ENCODE measurements at regions not wholly inside any gene's neighbourhood (a gene's known extent, or its start where the extent isn't known, plus 50 kb on each side); places are given as distances from the start of the nearest gene placed in this dataset.

- TF ChIP-seq, protein P1, sequence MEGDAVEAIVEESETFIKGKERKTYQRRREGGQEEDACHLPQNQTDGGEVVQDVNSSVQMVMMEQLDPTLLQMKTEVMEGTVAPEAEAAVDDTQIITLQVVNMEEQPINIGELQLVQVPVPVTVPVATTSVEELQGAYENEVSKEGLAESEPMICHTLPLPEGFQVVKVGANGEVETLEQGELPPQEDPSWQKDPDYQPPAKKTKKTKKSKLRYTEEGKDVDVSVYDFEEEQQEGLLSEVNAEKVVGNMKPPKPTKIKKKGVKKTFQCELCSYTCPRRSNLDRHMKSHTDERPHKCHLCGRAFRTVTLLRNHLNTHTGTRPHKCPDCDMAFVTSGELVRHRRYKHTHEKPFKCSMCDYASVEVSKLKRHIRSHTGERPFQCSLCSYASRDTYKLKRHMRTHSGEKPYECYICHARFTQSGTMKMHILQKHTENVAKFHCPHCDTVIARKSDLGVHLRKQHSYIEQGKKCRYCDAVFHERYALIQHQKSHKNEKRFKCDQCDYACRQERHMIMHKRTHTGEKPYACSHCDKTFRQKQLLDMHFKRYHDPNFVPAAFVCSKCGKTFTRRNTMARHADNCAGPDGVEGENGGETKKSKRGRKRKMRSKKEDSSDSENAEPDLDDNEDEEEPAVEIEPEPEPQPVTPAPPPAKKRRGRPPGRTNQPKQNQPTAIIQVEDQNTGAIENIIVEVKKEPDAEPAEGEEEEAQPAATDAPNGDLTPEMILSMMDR (IDR thresholded peaks at IDR 0.05; ENCODE audit: insufficient read depth, missing control alignments) = no peak
- no peak for FAIRE-seq
- DNase-seq (ENCODE audit: insufficient read length, low spot score) = no peak
Measured at GRCh38 chr3:157573281-157573680, 70.1 kb upstream of the VEPH1 start.

DNA sequence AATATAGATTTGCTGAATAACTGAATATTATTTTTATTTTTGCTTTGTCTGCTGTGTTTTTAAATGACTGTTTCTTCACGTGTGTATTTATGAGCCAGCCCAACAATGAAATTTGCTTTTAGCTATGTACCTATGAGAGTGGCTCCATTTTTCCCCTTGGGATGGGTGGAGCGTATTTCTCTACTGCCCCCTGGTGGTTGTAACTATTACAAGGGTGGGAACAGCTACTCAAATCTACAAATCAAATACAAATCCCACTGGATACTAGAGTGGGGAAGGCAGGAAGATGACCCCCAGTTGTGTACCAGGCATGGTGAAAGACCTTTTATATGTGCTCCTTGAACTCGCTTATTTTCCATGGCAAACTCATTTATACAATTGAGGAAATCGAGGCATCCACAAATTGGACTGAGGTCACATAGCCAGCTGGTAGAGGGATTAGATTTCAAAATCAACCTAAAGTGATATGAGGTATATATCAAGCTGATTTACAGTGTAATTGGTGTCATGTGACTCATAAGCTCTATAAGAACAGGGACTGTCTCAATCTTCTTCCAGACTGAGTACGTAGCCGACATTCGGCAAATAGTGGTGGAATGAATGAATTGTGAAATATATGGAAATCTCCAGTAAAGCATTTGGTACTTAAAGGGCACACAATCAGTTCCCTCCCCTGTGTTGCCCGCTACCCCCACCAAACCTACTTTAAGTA is 69.5 kb upstream of the VEPH1 start:
- TF ChIP-seq, protein P1 (IDR thresholded peaks at IDR 0.05; ENCODE audit: insufficient read depth, missing control alignments) = peak; percentile 53
- no peak for FAIRE-seq
- no peak for DNase-seq (ENCODE audit: insufficient read length, low spot score)

DNA sequence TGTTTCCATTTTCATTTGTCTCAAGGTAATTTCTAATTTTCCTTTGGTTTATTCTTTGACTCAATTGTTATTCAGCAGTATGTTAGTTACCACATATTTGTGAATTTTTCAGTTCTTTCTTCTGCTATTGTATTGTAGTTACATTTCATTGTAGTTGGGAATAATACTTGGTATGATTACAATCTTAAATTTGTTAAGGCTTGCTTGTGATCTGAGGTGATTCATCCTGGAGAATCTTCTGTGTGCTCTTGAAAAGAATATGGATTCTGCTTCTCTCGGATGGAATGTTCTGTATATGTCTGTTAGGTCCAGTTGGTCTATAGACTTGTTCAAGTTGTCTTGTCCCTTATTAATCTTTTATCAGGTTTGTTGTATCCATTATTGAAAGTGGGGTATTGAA is 63.4 kb upstream of the VEPH1 start:
- TF ChIP-seq, protein P1 (IDR thresholded peaks at IDR 0.05; ENCODE audit: insufficient read depth, missing control alignments) = no peak
- DNase-seq (ENCODE audit: insufficient read length, low spot score) = no peak
- FAIRE-seq = no peak

DNA sequence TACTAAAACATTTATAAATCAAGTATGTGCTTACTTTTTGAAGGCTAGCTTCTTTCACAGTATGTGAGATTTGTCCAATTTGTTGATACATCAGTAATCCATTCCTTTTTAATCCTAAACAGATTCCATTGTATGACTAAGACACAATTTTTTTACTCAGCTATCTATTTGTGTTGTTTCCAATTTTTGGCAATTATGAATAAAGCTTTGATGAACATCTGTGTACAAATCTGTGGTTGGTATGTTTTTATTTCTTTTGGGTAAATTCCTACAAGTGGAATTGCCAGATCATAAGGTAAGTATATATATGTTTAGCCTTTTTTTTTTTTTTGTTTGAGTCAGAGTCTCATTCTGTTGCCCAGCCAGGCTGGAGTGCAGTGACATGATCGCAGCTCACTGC is 56.2 kb upstream of the VEPH1 start:
- DNase-seq (ENCODE audit: insufficient read length, low spot score) (no peak), FAIRE-seq (no peak)
- TF ChIP-seq, protein P1 (IDR thresholded peaks at IDR 0.05; ENCODE audit: insufficient read depth, missing control alignments) = no peak
